GM21737 (cell line): ENCODE measurements at regions not wholly inside any gene's neighbourhood (a gene's known extent, or its start where the extent isn't known, plus 50 kb on each side); places are given as distances from the start of the nearest gene placed in this dataset.
"Not testable (repeated sequence)": the region's sequence is repeated elsewhere in the genome, so short reads cannot be mapped to it uniquely, and the experiment has no call there.

Source experiments
- ATAC-seq: cut with Tn5 transposase; IDR thresholded peaks from one replicate; pipeline ENCODE4 v1.9.1; 2021; ENCODE audit warnings: mild to moderate bottlenecking, moderate library complexity; ENCODE audit not compliant: unreplicated experiment

GRCh38 chr6:23821141-23821540, 304.9 kb upstream of the NRSN1 start:
- not testable (repeated sequence) for ATAC-seq

GRCh38 chr6:23823421-23823820, 302.6 kb upstream of the NRSN1 start:
- ATAC-seq = no peak

GRCh38 chr6:23826572-23826971, 299.4 kb upstream of the NRSN1 start:
- no peak for ATAC-seq

GRCh38 chr6:23828861-23829260, 297.2 kb upstream of the NRSN1 start:
- ATAC-seq = no peak

- ATAC-seq = no peak
Observed at GRCh38 chr6:23841116-23841515, 284.9 kb upstream of the NRSN1 start.

GRCh38 chr6:23842760-23843159, 283.3 kb upstream of the NRSN1 start:
- ATAC-seq = no peak

GRCh38 chr6:23851522-23851921, 274.5 kb upstream of the NRSN1 start:
- no peak for ATAC-seq

GRCh38 chr6:23853566-23854133, 272.4 kb upstream of the NRSN1 start:
- ATAC-seq = not testable (repeated sequence)

GRCh38 chr6:23854154-23854553, 271.9 kb upstream of the NRSN1 start:
- not testable (repeated sequence) for ATAC-seq

GRCh38 chr6:23855497-23856116, 270.4 kb upstream of the NRSN1 start:
- ATAC-seq = no peak

GRCh38 chr6:23870496-23870895, 255.5 kb upstream of the NRSN1 start:
- ATAC-seq = no peak

GRCh38 chr6:23873161-23873560, 252.9 kb upstream of the NRSN1 start:
- ATAC-seq = no peak

- no peak for ATAC-seq
Observed at GRCh38 chr6:23875006-23875405, 251.0 kb upstream of the NRSN1 start.

GRCh38 chr6:23879816-23880215, 246.2 kb upstream of the NRSN1 start:
- no peak for ATAC-seq

GRCh38 chr6:23890543-23891227, 235.3 kb upstream of the NRSN1 start:
- no peak for ATAC-seq

GRCh38 chr6:23905133-23905815, 220.7 kb upstream of the NRSN1 start:
- no peak for ATAC-seq

GRCh38 chr6:23910420-23910819, 215.6 kb upstream of the NRSN1 start:
- ATAC-seq = no peak

GRCh38 chr6:23927935-23928334, 198.1 kb upstream of the NRSN1 start:
- ATAC-seq = no peak

GRCh38 chr6:23929201-23929600, 196.8 kb upstream of the NRSN1 start:
- ATAC-seq = no peak

- no peak for ATAC-seq
Observed at GRCh38 chr6:23940466-23940865, 185.5 kb upstream of the NRSN1 start.

GRCh38 chr6:23951691-23952090, 174.3 kb upstream of the NRSN1 start:
- ATAC-seq = no peak

GRCh38 chr6:23952245-23952644, 173.8 kb upstream of the NRSN1 start:
- no peak for ATAC-seq
